NCI-H82 (cell line): ENCODE measurements at regions not wholly inside any gene's neighbourhood (a gene's known extent, or its start where the extent isn't known, plus 50 kb on each side); places are given as distances from the start of the nearest gene placed in this dataset.
A peak's percentile ranks its signal among the peaks of the same experiment; 100 is the strongest.
"Not testable (repeated sequence)": the region's sequence is repeated elsewhere in the genome, so short reads cannot be mapped to it uniquely, and the experiment has no call there.

Source experiments
- DNase-seq: peaks from one replicate; lab custom pipeline; 2025; lab: John Stamatoyannopoulos, UW

GRCh38 chr18:42328931-42329330, 373.9 kb downstream of the PIK3C3 start:
- no peak for DNase-seq

DNA sequence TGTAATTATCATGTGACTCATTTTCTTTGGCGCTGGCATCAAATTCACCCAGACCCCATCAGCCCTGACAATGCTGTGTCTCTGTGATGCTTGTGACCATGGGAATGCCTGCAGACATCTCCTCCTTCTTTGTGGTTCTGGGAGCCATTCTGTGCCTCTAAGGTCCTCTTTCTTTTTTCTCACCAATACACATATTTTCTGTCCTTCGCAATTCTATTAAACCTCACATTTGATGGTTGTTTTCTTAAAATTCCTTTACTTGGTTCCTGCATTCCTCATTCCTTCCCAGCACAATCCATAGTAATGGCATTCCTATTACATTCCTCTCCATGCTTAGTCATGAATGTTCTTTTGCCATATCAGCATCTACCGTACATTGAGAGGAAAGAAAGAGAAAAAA, 375.3 kb downstream of the PIK3C3 start:
- DNase-seq = no peak

- no peak for DNase-seq
Measured at GRCh38 chr18:42333558-42333957, 378.5 kb downstream of the PIK3C3 start.

DNA sequence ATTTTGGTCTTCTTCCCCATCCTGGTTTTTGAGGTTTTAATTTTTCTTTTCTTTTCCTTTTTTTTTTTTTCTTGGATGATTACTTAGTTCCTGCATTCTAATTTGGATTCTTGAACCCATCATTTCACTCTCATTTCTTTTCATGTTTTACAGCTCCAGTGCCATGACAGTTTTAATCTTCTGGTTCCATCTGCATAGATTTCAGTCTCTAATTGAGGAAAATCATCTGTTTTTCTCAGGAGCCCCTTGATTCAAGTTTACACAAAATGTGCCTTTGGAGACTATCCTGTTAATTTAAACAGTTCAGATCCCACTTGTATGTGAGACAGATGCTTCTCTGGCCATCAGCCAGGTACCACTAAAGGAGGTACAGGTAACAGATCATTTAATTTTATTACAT, 379.9 kb downstream of the PIK3C3 start:
- no peak for DNase-seq

DNA sequence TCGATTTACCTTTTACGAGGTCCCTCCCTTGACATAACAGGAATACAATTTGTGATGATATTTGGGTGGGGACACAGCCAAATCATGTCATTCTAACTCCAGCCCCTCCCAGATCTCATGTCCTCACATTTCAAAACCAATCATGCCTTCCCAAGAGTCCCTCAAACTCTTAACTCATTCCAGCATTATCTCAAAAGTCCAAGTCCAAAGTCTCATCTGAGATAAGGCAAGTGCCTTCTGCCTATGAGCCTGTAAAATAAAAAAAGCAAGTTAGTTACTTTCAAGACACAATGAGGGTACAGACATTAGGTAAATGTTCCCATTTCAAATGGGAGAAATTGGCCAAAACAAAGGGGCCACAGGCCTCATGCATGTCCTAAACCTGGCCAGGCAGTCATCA, 381.1 kb downstream of the PIK3C3 start:
- DNase-seq = no peak

DNA sequence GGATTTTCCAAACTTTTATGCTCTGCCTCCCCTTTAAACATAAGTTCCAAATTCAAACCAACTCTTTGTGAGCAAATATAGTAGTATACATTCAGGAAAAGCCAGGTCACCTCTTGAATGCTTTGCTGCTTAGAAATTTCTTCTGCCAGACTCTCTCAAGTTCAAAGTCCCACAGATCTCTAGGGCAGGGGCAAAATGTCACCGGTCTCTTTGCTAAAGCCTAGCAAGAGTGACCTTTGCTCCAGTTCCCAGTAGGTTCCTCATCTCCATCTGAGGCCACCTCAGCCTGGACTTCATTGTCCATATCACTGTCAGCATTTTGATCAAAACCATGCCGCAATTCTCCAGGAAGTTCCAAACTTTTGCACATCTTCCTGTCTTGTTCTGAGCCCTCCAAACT, 382.3 kb downstream of the PIK3C3 start:
- DNase-seq = not testable (repeated sequence)

- DNase-seq = no peak
Measured at GRCh38 chr18:42338683-42339082, 383.6 kb downstream of the PIK3C3 start.

GRCh38 chr18:42339372-42339771, 384.3 kb downstream of the PIK3C3 start:
- no peak for DNase-seq

DNA sequence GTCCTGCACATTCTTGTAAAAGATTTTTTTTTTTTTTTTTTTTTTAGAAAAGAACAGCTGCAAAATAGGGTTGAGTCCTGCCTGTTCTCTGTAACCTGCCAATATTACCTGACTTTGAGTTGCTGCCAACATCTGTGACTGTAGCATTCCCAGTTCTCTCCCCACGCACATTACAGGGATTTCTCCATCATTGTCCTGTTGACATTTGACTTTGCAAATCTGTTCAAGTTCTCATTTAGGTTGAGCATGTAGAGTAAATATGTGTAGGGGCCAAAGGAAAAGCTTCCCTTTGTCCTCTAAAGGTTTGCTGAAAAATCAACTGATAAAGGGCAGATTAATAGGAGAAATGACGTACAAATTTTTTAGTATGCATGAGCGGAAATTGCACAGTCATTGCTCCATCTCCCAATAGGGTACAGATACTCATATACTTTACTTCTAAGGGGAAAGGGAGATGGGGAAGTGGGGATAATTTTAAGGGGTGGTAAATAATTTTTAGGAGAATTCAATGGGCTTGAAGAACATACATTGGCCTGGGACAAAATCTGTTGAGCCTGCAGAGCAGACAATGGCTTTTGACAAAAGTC, 385.5 kb downstream of the PIK3C3 start:
- no peak for DNase-seq

- no peak for DNase-seq
Measured at GRCh38 chr18:42341423-42341822, 386.4 kb downstream of the PIK3C3 start.

DNA sequence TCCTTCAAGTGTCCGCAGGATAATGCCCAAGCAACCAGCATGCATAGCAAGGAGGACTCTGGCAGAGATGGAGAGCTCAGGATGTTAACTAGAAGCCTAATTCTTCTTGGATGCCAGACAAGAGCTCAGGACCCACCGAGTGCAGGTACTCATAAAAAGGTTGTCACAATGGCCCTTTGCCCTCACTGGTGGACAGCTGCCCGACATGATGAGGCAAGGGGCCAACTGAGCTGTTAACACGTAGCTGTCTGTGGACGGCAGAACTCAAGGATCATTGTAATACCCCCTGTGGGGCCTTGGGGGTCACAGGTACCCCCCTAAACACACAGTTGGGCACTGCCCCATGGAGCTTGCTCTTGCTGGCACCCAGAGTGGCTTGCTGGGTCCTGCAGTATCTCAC, 393.7 kb downstream of the PIK3C3 start:
- no peak for DNase-seq

GRCh38 chr18:42351455-42351854, 396.4 kb downstream of the PIK3C3 start:
- no peak for DNase-seq

DNA sequence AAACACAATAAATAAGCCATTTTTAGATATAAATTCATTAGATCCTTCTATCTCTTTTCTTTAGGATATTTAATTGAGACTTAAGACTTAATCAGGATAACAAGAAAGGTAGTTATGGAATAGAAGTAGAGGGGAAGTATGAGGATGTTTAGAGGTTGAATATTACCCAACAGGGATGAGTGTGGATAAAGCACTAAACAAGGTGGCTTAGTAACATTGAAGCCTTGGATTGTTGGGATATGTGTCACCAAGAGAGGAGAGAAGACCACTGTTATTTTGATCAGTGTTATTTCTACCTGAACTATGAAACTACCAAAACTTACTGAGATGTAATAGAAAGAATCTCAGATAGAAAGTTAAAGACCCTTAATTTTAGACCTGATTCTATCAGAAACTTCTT, 405.7 kb downstream of the PIK3C3 start:
- DNase-seq = no peak

DNA sequence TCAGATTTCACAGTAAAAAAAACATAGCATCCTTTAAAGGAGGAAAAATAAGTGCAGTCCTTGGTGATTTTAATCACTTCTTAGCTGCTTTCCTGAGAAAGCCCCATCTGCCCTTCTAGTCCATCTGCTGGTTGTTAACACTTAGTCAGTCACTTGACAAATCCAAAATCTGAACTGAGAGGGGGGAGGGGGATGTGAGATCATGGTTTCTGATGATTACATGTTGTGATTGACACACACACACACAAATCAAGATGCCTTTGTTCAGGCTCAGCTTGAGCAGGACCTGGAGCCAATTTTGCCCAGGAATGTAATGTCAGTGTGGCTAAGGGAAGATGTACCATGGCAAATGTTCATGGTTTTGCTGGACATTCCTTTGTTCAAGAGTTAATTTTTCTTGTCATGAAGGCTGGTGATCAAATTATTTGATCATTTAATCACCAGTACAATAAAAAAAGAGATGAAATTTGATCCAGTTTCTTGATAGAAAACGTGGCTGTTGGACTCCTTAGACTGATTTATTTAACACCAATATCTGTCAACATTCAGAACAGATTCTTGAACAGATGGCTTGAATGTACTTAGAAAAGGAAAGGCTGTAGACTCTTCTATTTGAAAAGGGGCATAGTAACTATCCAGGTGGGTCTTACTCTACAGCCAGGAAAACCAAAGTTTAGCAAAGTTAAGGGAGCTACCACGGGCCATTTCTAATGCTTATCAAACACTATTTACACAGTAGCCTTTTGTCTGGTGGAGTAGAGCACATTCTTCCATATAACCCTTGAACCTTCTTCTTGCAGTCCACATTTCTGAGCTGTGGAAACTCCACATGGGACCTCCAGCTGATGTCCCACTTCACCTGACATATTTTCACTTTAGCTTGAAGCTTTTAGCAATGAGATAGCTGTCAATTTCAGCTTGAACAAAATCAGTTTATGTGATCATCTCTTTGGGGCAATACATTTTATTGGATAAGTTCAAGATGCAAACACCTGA, 408.7 kb downstream of the PIK3C3 start:
- peak; percentile 95 for DNase-seq

- no peak for DNase-seq
Measured at GRCh38 chr18:42364766-42365165, 409.7 kb downstream of the PIK3C3 start.

GRCh38 chr18:42365591-42365990, 410.6 kb downstream of the PIK3C3 start:
- DNase-seq = no peak

DNA sequence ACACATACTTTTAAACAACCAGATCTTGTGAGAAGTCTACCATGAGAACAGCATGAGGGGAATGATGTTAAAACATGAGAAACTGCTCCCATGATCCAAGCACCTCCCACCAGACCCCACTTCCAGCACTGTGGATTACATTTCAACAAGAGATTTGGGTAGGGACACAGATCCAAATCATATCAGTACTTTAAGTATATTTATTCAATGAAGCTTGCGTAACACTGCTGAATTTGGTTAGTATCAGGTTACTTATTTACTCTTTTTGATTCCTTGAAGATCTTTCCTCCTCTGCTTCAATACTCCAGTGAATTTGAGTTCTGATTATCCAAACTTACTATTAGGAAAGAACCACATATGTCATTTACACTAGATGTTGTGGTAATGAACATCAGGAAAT, 418.6 kb downstream of the PIK3C3 start:
- DNase-seq = peak; percentile 26

DNA sequence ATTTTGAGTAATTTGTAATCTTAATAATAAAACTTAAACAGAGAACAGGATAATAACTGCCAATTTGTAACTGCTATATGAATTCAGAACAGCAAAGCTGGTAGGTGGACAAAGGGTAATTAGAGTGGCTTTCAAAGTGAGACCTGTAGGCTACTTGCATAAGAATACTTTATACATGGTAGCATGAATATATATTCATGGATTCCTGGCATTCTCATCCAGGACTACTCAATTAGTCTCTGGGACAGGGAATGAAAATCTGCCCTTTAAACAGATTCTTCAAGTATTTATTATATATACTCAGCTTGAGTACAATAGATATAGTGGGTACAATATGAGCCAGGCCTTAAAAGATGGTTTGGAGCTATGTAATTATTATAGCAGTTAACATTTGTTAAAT, 419.9 kb downstream of the PIK3C3 start:
- no peak for DNase-seq

DNA sequence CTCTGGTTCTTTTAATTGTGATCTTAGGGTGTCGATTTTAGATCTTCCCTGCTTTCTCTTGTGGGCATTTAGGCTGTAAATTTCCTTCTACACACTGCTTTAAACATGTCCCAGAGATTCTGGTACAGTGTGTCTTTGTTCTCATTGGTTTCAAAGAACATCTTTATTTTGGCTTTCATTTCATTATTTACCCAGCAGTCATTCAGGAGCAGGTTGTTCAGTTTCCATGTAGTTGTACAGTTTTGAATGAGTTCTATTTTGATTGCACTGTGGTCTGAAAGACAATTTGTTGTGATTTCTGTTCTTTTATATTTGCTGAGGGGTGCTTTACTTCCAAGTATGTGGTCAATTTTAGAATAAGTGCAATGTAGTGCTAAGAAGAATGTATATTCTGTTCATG, 423.8 kb downstream of the PIK3C3 start:
- not testable (repeated sequence) for DNase-seq

DNA sequence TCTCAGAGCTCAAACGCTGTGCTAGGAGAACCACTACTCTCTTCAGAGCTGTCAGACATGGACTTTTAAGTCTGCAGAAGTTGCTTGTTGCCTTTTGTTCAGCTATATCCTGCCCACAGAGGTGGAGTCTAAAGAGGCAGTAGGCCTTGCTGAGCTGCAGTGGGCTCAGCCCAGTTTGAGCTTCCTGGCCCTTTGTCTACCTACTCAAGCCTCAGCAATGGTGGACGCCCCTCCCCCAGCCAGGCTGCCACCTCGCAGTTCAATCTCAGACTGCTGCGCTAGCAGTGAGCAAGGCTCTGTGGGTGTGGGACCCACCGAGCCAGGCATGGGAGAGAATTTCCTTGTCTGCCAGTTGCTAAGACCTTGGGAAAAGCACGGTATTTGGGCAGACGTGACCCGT, 426.2 kb downstream of the PIK3C3 start:
- not testable (repeated sequence) for DNase-seq

DNA sequence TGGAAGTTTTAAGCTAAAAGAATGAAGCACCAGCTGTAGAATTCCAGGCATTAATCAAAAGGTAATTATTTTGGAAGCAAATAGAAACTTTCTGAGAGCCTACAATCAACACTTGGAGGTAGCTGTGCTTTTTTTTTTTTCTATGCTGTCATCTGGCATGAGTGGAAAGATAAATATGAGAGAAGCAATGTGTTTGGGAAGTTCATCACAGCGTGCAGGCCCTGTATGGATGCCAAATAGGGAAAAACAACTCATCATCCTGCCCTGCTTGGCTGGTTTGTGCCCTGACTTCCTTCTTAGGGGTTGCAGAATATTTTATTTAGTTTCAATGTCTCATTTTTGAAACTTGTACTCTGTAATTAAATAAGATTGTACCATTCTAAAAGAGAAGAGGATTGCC, 437.4 kb downstream of the PIK3C3 start:
- no peak for DNase-seq

DNA sequence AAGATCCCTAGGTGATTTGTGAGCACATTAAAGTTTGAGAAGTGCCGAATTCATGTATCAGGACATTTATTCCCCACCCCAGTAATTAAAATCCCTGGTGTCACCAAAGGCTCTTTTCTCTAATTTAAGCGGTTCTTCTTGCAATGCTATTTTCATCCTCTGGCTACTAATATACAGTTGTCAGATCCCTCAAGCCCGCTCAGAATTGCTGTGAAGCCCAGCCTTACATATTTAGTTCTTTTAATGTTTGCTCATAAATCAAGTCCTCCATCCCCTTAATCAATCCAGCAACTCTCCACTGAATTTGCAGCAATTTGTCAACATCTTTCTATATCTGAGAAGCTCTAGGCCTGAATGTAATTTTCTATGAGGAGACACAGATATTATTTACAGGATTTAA, 437.9 kb downstream of the PIK3C3 start:
- no peak for DNase-seq

DNA sequence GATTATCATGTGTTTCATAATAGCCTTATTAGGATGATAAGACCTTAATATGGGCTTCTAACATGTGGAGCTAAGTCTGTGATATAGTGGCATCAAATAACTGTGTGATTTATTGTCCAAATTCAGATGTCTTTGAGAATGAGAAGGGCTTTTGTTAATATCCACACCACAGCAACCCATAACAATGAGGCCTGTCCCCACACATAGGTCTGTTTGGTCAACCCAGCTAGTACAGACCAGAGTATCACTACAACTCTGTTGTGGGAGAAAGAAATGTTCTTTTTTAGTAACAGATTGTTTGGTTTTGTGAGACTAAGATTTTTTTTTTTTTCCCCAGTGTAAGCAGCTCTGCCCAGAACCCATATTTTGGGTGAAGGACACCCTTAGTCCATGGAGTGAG, 439.2 kb downstream of the PIK3C3 start:
- no peak for DNase-seq
